ENCODE measurements at regions not wholly inside any gene's neighbourhood (a gene's known extent, or its start where the extent isn't known, plus 50 kb on each side); places are given as distances from the start of the nearest gene placed in this dataset.

- H3K9ac ChIP-seq (ENCODE audit: control insufficient read depth, extremely low read depth, insufficient read depth, low read length), result no peak overlapping the region
- FAIRE-seq, result no peak
- DNase-seq (ENCODE audit: low read depth, low spot score), result no peak
- H3K4me2 ChIP-seq (ENCODE audit: control insufficient read depth, extremely low read depth, insufficient read depth, low read depth, low read length), result no peak overlapping the region
- H3K27me3 ChIP-seq (ENCODE audit: control insufficient read depth, extremely low read depth, insufficient read depth, low read length), result no peaks in the 10 kb centered on the region
- H3K79me2 ChIP-seq (ENCODE audit: control insufficient read depth, insufficient read depth, low read length), result no peaks in the 10 kb centered on the region
- H3K4me3 ChIP-seq (ENCODE audit: control insufficient read depth in 2 of 3, extremely low read depth in 1 of 3, insufficient read depth in 2 of 3, low read depth in 1 of 3, low read length in 3 of 3), result no peak overlapping the region
- H3K9me1 ChIP-seq (ENCODE audit: control insufficient read depth, extremely low read depth, insufficient read depth, low read length), result no peaks in the 10 kb centered on the region
- H3K27ac ChIP-seq (ENCODE audit: control insufficient read depth, insufficient read depth, low read length), result no peak overlapping the region
- H3K9me3 ChIP-seq (ENCODE audit: control insufficient read depth, low read depth, low read length), result no peaks in the 10 kb centered on the region
- no peaks in the 10 kb centered on the region for H3K36me3 ChIP-seq (ENCODE audit: control insufficient read depth in 2 of 2, extremely low read depth in 1 of 2, insufficient read depth in 2 of 2, low read length in 2 of 2)
- dilution Hi-C loops (cut with MboI; ENCODE audit: extremely low pct_ligation_motif_present, low sequenced_read_pairs), result no loop called here
- no peaks in the 10 kb centered on the region for H3K4me1 ChIP-seq (ENCODE audit: control insufficient read depth, extremely low read depth, insufficient read depth, low read length)
- no peaks in the 10 kb centered on the region for H4K20me1 ChIP-seq (ENCODE audit: control insufficient read depth, extremely low read depth, insufficient read depth, low read length)
- no peak for TF ChIP-seq CTCF (optimal IDR thresholded peaks at IDR 0.05 in 1 of 3, IDR thresholded peaks at IDR 0.05 in 1 of 3, conservative IDR thresholded peaks at IDR 0.05 in 1 of 3; ENCODE audit: extremely low read depth in 1 of 3, insufficient read depth in 2 of 3, low read length in 3 of 3)
- TF ChIP-seq EZH2 (IDR thresholded peaks at IDR 0.05; ENCODE audit: low read length), result no peak
- H2AFZ ChIP-seq (ENCODE audit: control insufficient read depth, low read length), result no peak overlapping the region
These were observed 216.9 kb upstream of the ARG1 start for GRCh38 chr6:131356161-131356560.

GRCh38 chr6:131357501-131357900 is 215.5 kb upstream of the ARG1 start:
- Histone ChIP-seq H3K79me2 (ENCODE audit: control insufficient read depth, insufficient read depth, low read length) (no peaks in the 10 kb centered on the region), H3K4me2 (ENCODE audit: control insufficient read depth, extremely low read depth, insufficient read depth, low read depth, low read length) (no peak overlapping the region), H3K4me3 (ENCODE audit: control insufficient read depth in 2 of 3, extremely low read depth in 1 of 3, insufficient read depth in 2 of 3, low read depth in 1 of 3, low read length in 3 of 3) (no peak overlapping the region), H3K4me1 (ENCODE audit: control insufficient read depth, extremely low read depth, insufficient read depth, low read length) (no peaks in the 10 kb centered on the region), H3K27me3 (ENCODE audit: control insufficient read depth, extremely low read depth, insufficient read depth, low read length) (no peaks in the 10 kb centered on the region), H3K9me3 (ENCODE audit: control insufficient read depth, low read depth, low read length) (no peaks in the 10 kb centered on the region), H3K9ac (ENCODE audit: control insufficient read depth, extremely low read depth, insufficient read depth, low read length) (no peak overlapping the region), H4K20me1 (ENCODE audit: control insufficient read depth, extremely low read depth, insufficient read depth, low read length) (no peaks in the 10 kb centered on the region), H3K9me1 (ENCODE audit: control insufficient read depth, extremely low read depth, insufficient read depth, low read length) (no peaks in the 10 kb centered on the region), H3K36me3 (ENCODE audit: control insufficient read depth in 2 of 2, extremely low read depth in 1 of 2, insufficient read depth in 2 of 2, low read length in 2 of 2) (no peaks in the 10 kb centered on the region), H2AFZ (ENCODE audit: control insufficient read depth, low read length) (no peak overlapping the region), H3K27ac (ENCODE audit: control insufficient read depth, insufficient read depth, low read length) (no peak overlapping the region)
- no peak for TF ChIP-seq EZH2 (IDR thresholded peaks at IDR 0.05; ENCODE audit: low read length)
- no peak for TF ChIP-seq CTCF (optimal IDR thresholded peaks at IDR 0.05 in 1 of 3, IDR thresholded peaks at IDR 0.05 in 1 of 3, conservative IDR thresholded peaks at IDR 0.05 in 1 of 3; ENCODE audit: extremely low read depth in 1 of 3, insufficient read depth in 2 of 3, low read length in 3 of 3)
- dilution Hi-C loops (cut with MboI; ENCODE audit: extremely low pct_ligation_motif_present, low sequenced_read_pairs), result no loop called here
- no peak for FAIRE-seq
- DNase-seq (ENCODE audit: low read depth, low spot score), result no peak
